Caco-2 (cell line): ENCODE measurements at regions not wholly inside any gene's neighbourhood (a gene's known extent, or its start where the extent isn't known, plus 50 kb on each side); places are given as distances from the start of the nearest gene placed in this dataset.

Source experiments
- BruUV-seq: library from RNA; stranded (reverse); fragments of 400-500 nt; replicated peaks from 2 replicates; lab custom pipeline; 2021; lab: Mats Ljungman, UMichigan
- CTCF ChIA-PET: fragments of 300-600 bp; sonication (Branson Sonifier 250); formaldehyde crosslinking; loops from one replicate; lab custom pipeline; 2022; ENCODE audit warnings: antibody characterized with exemption; lab: Charles Lee
- POLR2A ChIA-PET: fragments of 300-600 bp; sonication (Branson Sonifier 250); formaldehyde crosslinking; loops from one replicate; lab custom pipeline; 2022; ENCODE audit warnings: antibody characterized with exemption; lab: Charles Lee
- DNase-seq, 2 experiments: peaks; one replicate each; pipeline versions ENCODE4 v3.0.0 to v3.0.0-alpha.2; 2020 to 2022
- H3K27me3 ChIP-seq: replicated peaks from 2 replicates; pipeline ENCODE4 v1.6.0; 2011; ENCODE audit warnings: low read length; ENCODE audit not compliant: control insufficient read depth, insufficient read depth
- H3K36me3 ChIP-seq: 2 replicates; pipeline ENCODE4 v1.5.1; 2011; ENCODE audit warnings: low read length; ENCODE audit not compliant: control insufficient read depth, insufficient read depth
- H3K4me1 ChIP-seq: fragments of 250-450 bp; sonication (Bioruptor Pico); 2 replicates; pipeline ENCODE4 v1.5.1; 2020; ENCODE audit warnings: mild to moderate bottlenecking
- H3K4me3 ChIP-seq: 2 replicates; pipeline ENCODE4 v1.5.1; 2011; ENCODE audit warnings: low read depth, mild to moderate bottlenecking, control low read depth, low read length
- H3K9me3 ChIP-seq: fragments of 250-450 bp; sonication (Bioruptor Pico); 2 replicates; pipeline ENCODE4 v1.5.1; 2020; ENCODE audit warnings: mild to moderate bottlenecking, moderate library complexity
- H3K27ac Mint-ChIP-seq: one replicate; pipeline ENCODE4 v1.8.0; 2022; ENCODE audit warnings: mixed read lengths; ENCODE audit not compliant: unreplicated experiment
- H3K27me3 Mint-ChIP-seq: one replicate; pipeline ENCODE4 v1.8.0; 2022; ENCODE audit warnings: mixed read lengths; ENCODE audit not compliant: insufficient read depth, unreplicated experiment
- H3K36me3 Mint-ChIP-seq: one replicate; pipeline ENCODE4 v1.8.0; 2022; ENCODE audit warnings: mild to moderate bottlenecking, mixed read lengths; ENCODE audit not compliant: insufficient read depth, unreplicated experiment
- H3K4me1 Mint-ChIP-seq: one replicate; pipeline ENCODE4 v1.8.0; 2022; ENCODE audit warnings: low read depth, mixed read lengths; ENCODE audit not compliant: unreplicated experiment
- H3K4me3 Mint-ChIP-seq: one replicate; pipeline ENCODE4 v1.8.0; 2022; ENCODE audit warnings: mild to moderate bottlenecking, moderate library complexity, mixed read lengths; ENCODE audit not compliant: unreplicated experiment
- H3K9me3 Mint-ChIP-seq: one replicate; pipeline ENCODE4 v1.8.0; 2022; ENCODE audit warnings: mixed read lengths; ENCODE audit not compliant: unreplicated experiment
- intact Hi-C: fragments of 100-400 bp; cut with micrococcal nuclease; formaldehyde crosslinking; loops from one replicate; pipeline ENCODE4 v1.10.0; 2022; ENCODE audit not compliant: unreplicated experiment
- TF ChIP-seq, protein P1 (sequence below), 2 experiments: fragments of 200-600 bp in 1 of 2; IDR thresholded peaks; 1 replicate in 1 of 2; 2 replicates in 1 of 2; pipeline versions ENCODE4 v1.5.1 to v1.8.0; 2011 to 2022; ENCODE audit warnings: antibody characterized with exemption in 1 of 2, control low read depth in 1 of 2, inconsistent platforms in 1 of 2, low read depth in 1 of 2, low read length in 1 of 2, mild to moderate bottlenecking in 1 of 2, moderate library complexity in 1 of 2; ENCODE audit not compliant: insufficient read depth in 1 of 2, severe bottlenecking in 1 of 2, unreplicated experiment in 1 of 2

DNA sequence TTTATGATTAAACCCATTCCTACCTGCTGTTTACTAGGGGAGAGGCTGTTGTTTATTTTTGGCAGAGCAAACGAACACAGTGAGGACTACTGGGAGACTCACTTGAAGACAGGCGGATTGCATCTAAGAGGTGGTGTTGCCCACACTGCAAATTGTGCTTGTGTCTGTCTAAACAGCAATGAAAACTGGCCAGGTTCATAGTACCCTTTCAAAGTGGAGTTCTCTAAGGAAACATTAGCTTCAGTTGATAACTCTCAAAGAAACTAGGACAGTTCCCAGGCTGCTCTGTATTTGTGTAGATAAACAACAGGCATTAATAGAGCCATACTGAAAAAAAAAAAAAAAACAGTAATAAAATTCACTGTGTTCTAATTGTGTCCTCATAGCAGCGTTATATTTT, 466.0 kb upstream of the RGS6 start:
- Mint-ChIP-seq H3K36me3 (peaks cover 35% of the 10 kb centered on the region), H3K4me1 (peaks cover 1% of the 10 kb centered on the region), H3K4me3 (no peak overlapping the region), H3K27me3 (no peaks in the 10 kb centered on the region), H3K9me3 (peaks cover 10% of the 10 kb centered on the region), H3K27ac (no peak overlapping the region)
- no TSS peak for BruUV-seq
- no peaks in the 10 kb centered on the region; the same call in 1 of the 2 replicates for H3K4me1 ChIP-seq
- H3K4me3 ChIP-seq, result no peak overlapping the region
- ChIA-PET POLR2A (no interaction called here), CTCF (no interaction called here)
- TF ChIP-seq, protein P1, sequence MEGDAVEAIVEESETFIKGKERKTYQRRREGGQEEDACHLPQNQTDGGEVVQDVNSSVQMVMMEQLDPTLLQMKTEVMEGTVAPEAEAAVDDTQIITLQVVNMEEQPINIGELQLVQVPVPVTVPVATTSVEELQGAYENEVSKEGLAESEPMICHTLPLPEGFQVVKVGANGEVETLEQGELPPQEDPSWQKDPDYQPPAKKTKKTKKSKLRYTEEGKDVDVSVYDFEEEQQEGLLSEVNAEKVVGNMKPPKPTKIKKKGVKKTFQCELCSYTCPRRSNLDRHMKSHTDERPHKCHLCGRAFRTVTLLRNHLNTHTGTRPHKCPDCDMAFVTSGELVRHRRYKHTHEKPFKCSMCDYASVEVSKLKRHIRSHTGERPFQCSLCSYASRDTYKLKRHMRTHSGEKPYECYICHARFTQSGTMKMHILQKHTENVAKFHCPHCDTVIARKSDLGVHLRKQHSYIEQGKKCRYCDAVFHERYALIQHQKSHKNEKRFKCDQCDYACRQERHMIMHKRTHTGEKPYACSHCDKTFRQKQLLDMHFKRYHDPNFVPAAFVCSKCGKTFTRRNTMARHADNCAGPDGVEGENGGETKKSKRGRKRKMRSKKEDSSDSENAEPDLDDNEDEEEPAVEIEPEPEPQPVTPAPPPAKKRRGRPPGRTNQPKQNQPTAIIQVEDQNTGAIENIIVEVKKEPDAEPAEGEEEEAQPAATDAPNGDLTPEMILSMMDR (IDR thresholded peaks at IDR 0.05; ENCODE audit: insufficient read depth in 1 of 2, low read depth in 1 of 2, low read length in 1 of 2, severe bottlenecking in 1 of 2, unreplicated experiment in 1 of 2), result no peak
- intact Hi-C loops, result no loop called here
- H3K36me3 ChIP-seq, result no peaks in the 10 kb centered on the region
- H3K9me3 ChIP-seq, result no peaks in the 10 kb centered on the region; the same call in 1 of the 2 replicates
- DNase-seq, result no peak
- no peaks in the 10 kb centered on the region for H3K27me3 ChIP-seq

DNA sequence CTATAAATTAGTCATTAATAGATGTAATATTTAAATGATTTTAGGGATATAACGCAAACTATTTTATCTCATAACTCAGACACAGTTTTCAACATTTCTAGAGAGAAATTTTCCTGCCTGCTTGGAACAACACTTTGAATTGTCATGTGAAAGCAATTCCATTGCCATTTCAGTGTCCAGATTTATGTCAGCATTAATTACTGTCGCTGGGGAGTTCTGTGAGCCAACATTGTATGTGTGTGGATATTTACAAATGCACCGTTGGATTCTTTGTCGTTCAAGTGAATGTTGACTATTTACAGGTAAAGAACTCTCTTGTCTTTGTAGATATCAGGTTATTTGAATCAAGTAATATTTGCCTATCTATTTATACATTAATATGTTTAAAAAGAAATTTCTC, 465.3 kb upstream of the RGS6 start:
- no peaks in the 10 kb centered on the region for H3K36me3 ChIP-seq
- TF ChIP-seq, protein P1 (IDR thresholded peaks at IDR 0.05; ENCODE audit: insufficient read depth in 1 of 2, low read depth in 1 of 2, low read length in 1 of 2, severe bottlenecking in 1 of 2, unreplicated experiment in 1 of 2), result no peak
- H3K9me3 ChIP-seq, result no peaks in the 10 kb centered on the region; the same call in 1 of the 2 replicates
- no peak overlapping the region for H3K27ac Mint-ChIP-seq
- H3K4me3 Mint-ChIP-seq, result no peak overlapping the region
- ChIA-PET POLR2A (no interaction called here), CTCF (no interaction called here)
- no peaks in the 10 kb centered on the region for H3K27me3 Mint-ChIP-seq
- DNase-seq, result no peak
- BruUV-seq, result no TSS peak
- peaks cover 4% of the 10 kb centered on the region; the same call in 1 of the 2 replicates for H3K4me1 ChIP-seq
- intact Hi-C loops, result no loop called here
- H3K36me3 Mint-ChIP-seq, result peaks cover 40% of the 10 kb centered on the region
- H3K4me1 Mint-ChIP-seq, result peaks cover 6% of the 10 kb centered on the region
- H3K27me3 ChIP-seq, result no peaks in the 10 kb centered on the region
- peaks cover 10% of the 10 kb centered on the region for H3K9me3 Mint-ChIP-seq
- H3K4me3 ChIP-seq, result no peak overlapping the region

DNA sequence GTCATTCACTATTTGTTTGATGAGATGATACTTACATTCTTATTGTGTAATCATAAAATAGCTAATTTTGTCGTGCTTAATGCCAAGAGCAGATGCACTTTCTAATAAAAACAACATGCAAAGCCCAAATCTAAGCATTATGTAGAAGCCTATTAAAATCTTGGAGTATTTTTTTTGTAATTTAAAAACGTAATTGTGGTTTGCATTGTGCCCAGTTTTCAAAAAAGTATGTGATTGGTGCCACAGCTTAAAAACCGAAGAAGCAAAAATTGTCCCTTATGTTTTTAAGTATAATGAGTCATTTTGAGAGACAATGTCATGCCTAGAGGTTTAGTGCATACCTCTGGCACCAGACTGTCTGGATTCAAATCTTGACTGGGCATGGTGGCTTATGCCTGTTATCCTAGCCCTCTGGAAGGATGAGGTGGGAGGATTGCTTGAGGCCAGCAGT, 464.8 kb upstream of the RGS6 start:
- intact Hi-C loops, result no loop called here
- no peaks in the 10 kb centered on the region for H3K27me3 Mint-ChIP-seq

More for the DNA sequence above, 464.8 kb upstream of the RGS6 start:
- no peaks in the 10 kb centered on the region for H3K27me3 ChIP-seq
- no peaks in the 10 kb centered on the region for H3K36me3 ChIP-seq
- Mint-ChIP-seq H3K9me3 (peaks cover 10% of the 10 kb centered on the region), H3K4me1 (peaks cover 6% of the 10 kb centered on the region), H3K36me3 (peaks cover 40% of the 10 kb centered on the region), H3K4me3 (no peak overlapping the region), H3K27ac (no peak overlapping the region)
- no peak overlapping the region for H3K4me3 ChIP-seq
- CTCF ChIA-PET, result no interaction called here
- TF ChIP-seq, protein P1 (IDR thresholded peaks at IDR 0.05; ENCODE audit: insufficient read depth in 1 of 2, low read depth in 1 of 2, low read length in 1 of 2, severe bottlenecking in 1 of 2, unreplicated experiment in 1 of 2), result no peak
- peaks cover 4% of the 10 kb centered on the region; the same call in 1 of the 2 replicates for H3K4me1 ChIP-seq
- DNase-seq, result no peak
- H3K9me3 ChIP-seq, result no peaks in the 10 kb centered on the region; the same call in 1 of the 2 replicates
- POLR2A ChIA-PET, result no interaction called here
- no TSS peak for BruUV-seq
